OCI-LY1 (cell line): ENCODE measurements at regions not wholly inside any gene's neighbourhood (a gene's known extent, or its start where the extent isn't known, plus 50 kb on each side); places are given as distances from the start of the nearest gene placed in this dataset.

Experiments used
- H2AFZ ChIP-seq: fragments of 200-600 bp; sonication (generic), shearing (Covaris generic); 2 replicates; pipeline ENCODE4 v1.6.0; 2014; ENCODE audit warnings: antibody characterized with exemption, mild to moderate bottlenecking, low read length
- H3F3A ChIP-seq: fragments of 200-600 bp; sonication (generic), shearing (Covaris generic); 2 replicates; pipeline ENCODE4 v1.6.0; 2014; ENCODE audit warnings: mild to moderate bottlenecking, antibody characterized with exemption, low read length, moderate library complexity; ENCODE audit not compliant: insufficient read depth
- H3K27ac ChIP-seq: fragments of 200-600 bp; sonication (generic); 2 replicates; pipeline ENCODE4 v1.5.1; 2014; ENCODE audit warnings: low read length, mixed run types, mild to moderate bottlenecking, low read depth; ENCODE audit not compliant: poor library complexity, severe bottlenecking
- H3K27me3 ChIP-seq: fragments of 200-600 bp; sonication (generic); 2 replicates; pipeline ENCODE4 v1.6.0; 2014; ENCODE audit warnings: antibody characterized with exemption, mild to moderate bottlenecking, low read length, moderate library complexity; ENCODE audit not compliant: insufficient read depth
- H3K36me3 ChIP-seq: fragments of 200-600 bp; sonication (generic); 2 replicates; pipeline ENCODE4 v1.6.1; 2014; ENCODE audit warnings: mild to moderate bottlenecking, antibody characterized with exemption, low read length, moderate library complexity, mixed read lengths; ENCODE audit not compliant: insufficient read depth
- H3K4me1 ChIP-seq: fragments of 200-600 bp; sonication (generic); 2 replicates; pipeline ENCODE4 v1.5.1; 2014; ENCODE audit warnings: mild to moderate bottlenecking, low read length, moderate library complexity; ENCODE audit not compliant: insufficient read depth, severe bottlenecking
- H3K4me2 ChIP-seq: fragments of 200-600 bp; sonication (generic), shearing (Covaris generic); 2 replicates; pipeline ENCODE4 v1.6.1; 2014; ENCODE audit warnings: low read length
- H3K4me3 ChIP-seq: fragments of 200-600 bp; sonication (generic); 2 replicates; pipeline ENCODE4 v1.5.1; 2014; ENCODE audit warnings: low read length, low read depth, mild to moderate bottlenecking, mixed read lengths; ENCODE audit not compliant: poor library complexity, severe bottlenecking
- H3K79me2 ChIP-seq: fragments of 200-600 bp; shearing (Covaris generic); 2 replicates; pipeline ENCODE4 v1.6.1; 2016; ENCODE audit warnings: mixed run types, low read length, mixed read lengths; ENCODE audit not compliant: insufficient read depth
- H3K9ac ChIP-seq: fragments of 200-600 bp; sonication (generic), shearing (Covaris generic); 2 replicates; pipeline ENCODE4 v1.6.1; 2014; ENCODE audit warnings: mild to moderate bottlenecking, low read length, mixed read lengths
- H3K9me2 ChIP-seq: fragments of 200-600 bp; sonication (generic), shearing (Covaris generic); 2 replicates; pipeline ENCODE4 v1.6.1; 2014; ENCODE audit warnings: low read depth, mild to moderate bottlenecking, low read length, mixed read lengths
- H3K9me3 ChIP-seq: fragments of 200-600 bp; shearing (Covaris generic); 2 replicates; pipeline ENCODE4 v1.6.1; 2014; ENCODE audit warnings: low read length, mixed read lengths
- H4K20me1 ChIP-seq: fragments of 200-600 bp; sonication (generic), shearing (Covaris generic); 2 replicates; pipeline ENCODE4 v1.6.0; 2016; ENCODE audit warnings: mild to moderate bottlenecking, low read length; ENCODE audit not compliant: insufficient read depth
- CTCF ChIP-seq: fragments of 200-600 bp; sonication (generic), shearing (Covaris generic); IDR thresholded peaks from 2 replicates; pipeline ENCODE4 v1.5.1; 2017; ENCODE audit warnings: mild to moderate bottlenecking, antibody characterized with exemption, low read length, moderate library complexity, mixed read lengths
- EZH2 ChIP-seq: fragments of 200-600 bp; sonication (generic), shearing (Covaris generic); IDR thresholded peaks from 2 replicates; pipeline ENCODE4 v1.8.0; 2017; ENCODE audit warnings: borderline replicate concordance, mixed run types, mild to moderate bottlenecking, antibody characterized with exemption, low read length, moderate library complexity, mixed read lengths

GRCh38 chrY:13094411-13094810 lies 189.7 kb downstream of the DDX3Y start:
- TF ChIP-seq CTCF: no peak; the same call in 1 of the 2 replicates
- no peak for TF ChIP-seq EZH2
- Histone ChIP-seq H3K27ac (no peak overlapping the region), H3K4me3 (no peak overlapping the region), H3K4me2 (no peak overlapping the region), H3F3A (no peaks in the 10 kb centered on the region), H3K9me3 (no peaks in the 10 kb centered on the region), H3K4me1 (no peaks in the 10 kb centered on the region), H3K36me3 (no peaks in the 10 kb centered on the region), H4K20me1 (no peaks in the 10 kb centered on the region), H3K9ac (no peak overlapping the region), H2AFZ (no peak overlapping the region), H3K27me3 (no peaks in the 10 kb centered on the region), H3K79me2 (no peaks in the 10 kb centered on the region), H3K9me2 (no peaks in the 10 kb centered on the region)

GRCh38 chrY:13094904-13095600 lies 190.4 kb downstream of the DDX3Y start:
- H3K4me2 ChIP-seq: no peak overlapping the region
- no peaks in the 10 kb centered on the region for H3K4me1 ChIP-seq
- no peaks in the 10 kb centered on the region for H3K27me3 ChIP-seq
- H3K9me3 ChIP-seq: no peaks in the 10 kb centered on the region
- H3K79me2 ChIP-seq: no peaks in the 10 kb centered on the region
- TF ChIP-seq CTCF: no peak
- no peak for TF ChIP-seq EZH2
- H3K36me3 ChIP-seq: no peaks in the 10 kb centered on the region
- no peaks in the 10 kb centered on the region for H3F3A ChIP-seq
- H4K20me1 ChIP-seq: no peaks in the 10 kb centered on the region
- no peak overlapping the region for H3K9ac ChIP-seq
- H3K4me3 ChIP-seq: no peak overlapping the region
- H3K9me2 ChIP-seq: no peaks in the 10 kb centered on the region
- H3K27ac ChIP-seq: no peak overlapping the region
- H2AFZ ChIP-seq: no peak overlapping the region

GRCh38 chrY:13126881-13127456 lies 222.3 kb downstream of the DDX3Y start:
- Histone ChIP-seq H3K27ac (no peak overlapping the region), H3K9me2 (no peaks in the 10 kb centered on the region), H3K4me2 (no peak overlapping the region), H3K9me3 (no peaks in the 10 kb centered on the region), H2AFZ (no peak overlapping the region), H3K79me2 (no peaks in the 10 kb centered on the region), H3K4me3 (no peak overlapping the region), H3K36me3 (no peaks in the 10 kb centered on the region), H4K20me1 (no peaks in the 10 kb centered on the region), H3K27me3 (no peaks in the 10 kb centered on the region), H3F3A (no peaks in the 10 kb centered on the region), H3K4me1 (no peaks in the 10 kb centered on the region), H3K9ac (no peak overlapping the region)
- TF ChIP-seq EZH2 (no peak), CTCF (no peak)
